Islet precursor cell (in vitro differentiated cells): ENCODE measurements at regions not wholly inside any gene's neighbourhood (a gene's known extent, or its start where the extent isn't known, plus 50 kb on each side); places are given as distances from the start of the nearest gene placed in this dataset.
"Not testable (repeated sequence)": the region's sequence is repeated elsewhere in the genome, so short reads cannot be mapped to it uniquely, and the experiment has no call there.

Experiments used
- DNase-seq: peaks from one replicate; pipeline ENCODE4 v3.0.0-alpha.2; 2018

DNA sequence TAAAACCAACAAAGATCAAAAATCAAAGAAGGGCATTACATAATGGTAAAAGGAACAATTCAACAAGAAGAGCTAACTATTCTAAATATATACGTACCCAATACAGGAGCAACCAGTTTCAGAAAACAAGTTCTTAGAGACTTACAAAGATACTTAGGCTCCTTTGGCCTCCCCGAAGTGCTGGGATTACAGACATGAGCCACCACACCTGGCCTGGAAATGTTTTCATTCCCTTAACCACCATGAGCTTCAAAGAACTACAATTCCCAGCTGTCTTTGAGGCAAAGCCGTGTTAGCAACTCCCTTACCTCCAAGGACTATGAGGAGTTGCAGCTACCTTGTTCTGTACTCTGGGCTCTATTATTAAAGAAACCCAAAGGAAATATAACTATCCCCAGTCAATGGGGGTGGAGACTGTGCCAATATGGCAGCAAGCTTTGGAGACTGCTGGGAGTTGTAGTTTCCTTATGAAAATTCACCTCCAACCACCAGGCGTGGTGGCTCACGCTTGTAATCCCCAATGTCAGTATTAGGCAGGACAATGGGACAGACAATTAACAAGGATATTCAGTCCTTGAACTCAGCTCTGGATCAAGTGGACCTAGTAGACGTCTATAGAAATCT lies 893.9 kb downstream of the SLC6A15 start:
- DNase-seq = not testable (repeated sequence)

- no peak for DNase-seq
Measured at GRCh38 chr12:84016956-84017355, 895.6 kb downstream of the SLC6A15 start.

- no peak for DNase-seq
Measured at GRCh38 chr12:83997423-83997822, 915.2 kb downstream of the SLC6A15 start.

DNA sequence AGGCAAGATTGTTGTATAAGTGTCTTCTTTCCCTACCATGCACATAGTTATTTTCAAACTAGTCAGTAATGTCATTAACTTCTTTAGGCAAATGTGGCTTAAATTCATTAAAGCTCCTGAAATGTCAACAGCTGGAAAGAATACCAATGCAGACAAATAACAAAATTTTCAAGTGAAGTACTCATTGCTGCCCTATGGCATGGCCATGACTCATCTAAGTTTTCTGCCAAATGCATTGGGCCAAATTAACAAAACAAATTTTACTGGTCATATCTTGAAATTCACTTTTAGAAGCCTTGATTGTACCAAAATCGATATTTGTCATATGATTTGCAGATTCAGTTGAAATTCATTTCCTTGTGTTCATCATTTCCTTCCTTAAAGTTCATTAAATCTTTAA lies 915.9 kb downstream of the SLC6A15 start:
- no peak for DNase-seq

- DNase-seq = no peak
Measured at GRCh38 chr12:83985084-83985483, 927.5 kb downstream of the SLC6A15 start.

DNA sequence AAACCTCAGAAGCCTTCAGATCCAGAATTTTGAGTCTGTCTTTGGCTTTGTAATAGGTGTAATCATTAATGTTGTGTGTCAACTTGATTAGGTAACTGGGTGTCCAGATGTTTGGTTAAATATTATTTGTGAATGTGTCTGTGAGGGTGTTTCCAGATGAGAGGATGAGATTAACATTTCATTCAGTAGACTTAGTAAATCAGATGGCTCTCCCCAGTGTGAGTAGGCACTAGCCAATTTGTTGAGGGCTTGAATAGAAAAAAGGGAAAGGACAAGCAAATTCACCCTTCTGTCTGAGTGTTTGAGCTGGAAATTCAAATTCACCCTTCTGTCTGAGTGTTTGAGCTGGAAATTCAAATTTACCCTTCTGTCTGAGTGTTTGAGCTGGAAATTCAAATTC lies 932.2 kb downstream of the SLC6A15 start:
- no peak for DNase-seq

- no peak for DNase-seq
Measured at GRCh38 chr12:83979785-83980184, 932.8 kb downstream of the SLC6A15 start.

GRCh38 chr12:83971781-83972180 lies 940.8 kb downstream of the SLC6A15 start:
- DNase-seq = no peak

DNA sequence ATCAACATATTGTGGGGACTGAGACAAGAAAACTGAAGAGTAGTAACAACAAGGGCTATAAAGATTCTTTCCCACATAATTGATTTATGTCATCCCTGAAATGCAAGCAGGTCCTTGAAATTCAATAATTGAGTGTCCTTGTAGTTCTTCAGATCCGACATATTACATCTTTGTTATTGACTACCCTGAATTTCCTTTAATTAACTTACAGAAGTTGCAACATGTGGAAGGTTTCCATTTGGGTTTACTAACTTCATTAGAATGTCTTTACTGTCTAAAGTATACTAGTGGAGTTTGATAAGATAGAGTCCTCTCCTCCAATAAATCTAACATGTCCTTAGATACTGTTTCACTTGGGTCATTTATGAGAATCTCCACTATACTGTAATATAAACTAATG lies 951.8 kb downstream of the SLC6A15 start:
- DNase-seq = no peak

GRCh38 chr12:83958997-83959396 lies 953.6 kb downstream of the SLC6A15 start:
- no peak for DNase-seq

DNA sequence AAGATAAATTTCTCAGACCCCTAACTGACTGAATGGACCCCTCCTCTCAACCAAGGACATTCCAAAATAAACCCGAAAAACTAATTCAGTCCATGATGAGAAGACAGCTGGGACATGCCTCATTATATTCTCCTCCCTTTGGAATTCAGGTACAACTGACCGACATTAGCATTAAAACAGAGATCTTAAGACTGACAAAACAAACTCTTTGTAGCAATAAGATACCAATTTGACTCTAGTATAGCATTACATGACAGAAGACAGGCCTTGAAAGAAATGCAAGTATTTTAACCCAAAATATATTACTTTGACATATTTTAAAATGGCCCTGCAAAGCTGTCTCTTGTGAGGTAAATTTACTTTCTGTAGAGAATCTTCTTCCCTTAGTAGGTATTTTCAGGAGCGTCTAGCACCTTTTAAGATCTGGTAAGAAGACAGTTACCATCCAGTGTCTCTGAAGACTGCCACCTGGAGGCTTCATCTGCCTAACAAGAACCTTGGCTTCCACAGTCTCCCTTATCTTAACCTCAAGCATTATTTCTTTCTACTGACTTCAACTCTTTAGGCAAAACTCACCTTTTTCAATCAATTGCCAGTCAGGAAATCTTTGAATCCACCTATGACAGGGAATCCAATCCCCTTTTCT lies 957.5 kb downstream of the SLC6A15 start:
- no peak for DNase-seq

GRCh38 chr12:83954071-83954789 lies 958.4 kb downstream of the SLC6A15 start:
- no peak for DNase-seq

- no peak for DNase-seq
Measured at GRCh38 chr12:83945871-83946270, 966.7 kb downstream of the SLC6A15 start.

GRCh38 chr12:83939718-83940117 lies 972.9 kb downstream of the SLC6A15 start:
- DNase-seq = no peak

GRCh38 chr12:83933615-83934014 lies 979.0 kb downstream of the SLC6A15 start:
- no peak for DNase-seq

- DNase-seq = no peak
Measured at GRCh38 chr12:83932011-83932410, 980.6 kb downstream of the SLC6A15 start.

DNA sequence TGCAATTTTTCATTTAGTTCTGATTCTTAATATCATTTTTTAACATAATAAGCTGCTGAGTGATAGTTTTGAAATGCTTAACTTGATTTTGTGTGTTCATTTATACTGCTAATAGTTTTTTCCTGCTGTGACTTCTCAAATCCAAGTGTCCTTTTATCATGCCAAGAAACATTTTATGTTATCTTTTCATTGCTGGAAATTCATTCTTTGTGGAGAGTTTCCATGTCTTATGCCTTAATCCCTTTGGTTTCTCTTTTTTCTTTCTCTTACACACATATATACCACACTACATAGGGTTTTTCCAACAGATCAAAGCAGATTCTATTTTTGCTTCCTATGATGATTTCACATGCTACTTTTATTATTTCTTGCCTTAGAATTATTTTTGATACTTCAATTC lies 981.1 kb downstream of the SLC6A15 start:
- no peak for DNase-seq

GRCh38 chr12:83929792-83930191 lies 982.8 kb downstream of the SLC6A15 start:
- not testable (repeated sequence) for DNase-seq

- no peak for DNase-seq
Measured at GRCh38 chr12:83920821-83921547, 991.6 kb downstream of the SLC6A15 start.

DNA sequence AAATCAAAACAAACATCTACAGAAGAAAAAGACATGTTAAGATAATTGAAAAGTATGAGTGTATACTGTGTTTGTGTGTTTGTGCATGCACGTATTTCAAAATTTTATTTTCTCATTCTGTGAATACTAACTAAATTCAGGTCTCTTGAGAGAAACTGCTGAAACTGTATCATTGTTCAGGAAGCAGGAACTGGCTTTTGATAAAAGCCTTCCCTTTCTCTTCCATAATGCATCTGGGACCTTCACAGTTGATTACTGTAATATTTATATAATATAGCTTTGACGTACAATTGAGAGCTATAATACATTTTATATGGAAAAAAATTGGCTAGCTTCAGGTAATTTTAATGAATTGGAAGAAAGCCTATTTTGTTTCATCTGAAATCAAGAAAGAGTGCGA lies 993.5 kb downstream of the SLC6A15 start:
- no peak for DNase-seq

DNA sequence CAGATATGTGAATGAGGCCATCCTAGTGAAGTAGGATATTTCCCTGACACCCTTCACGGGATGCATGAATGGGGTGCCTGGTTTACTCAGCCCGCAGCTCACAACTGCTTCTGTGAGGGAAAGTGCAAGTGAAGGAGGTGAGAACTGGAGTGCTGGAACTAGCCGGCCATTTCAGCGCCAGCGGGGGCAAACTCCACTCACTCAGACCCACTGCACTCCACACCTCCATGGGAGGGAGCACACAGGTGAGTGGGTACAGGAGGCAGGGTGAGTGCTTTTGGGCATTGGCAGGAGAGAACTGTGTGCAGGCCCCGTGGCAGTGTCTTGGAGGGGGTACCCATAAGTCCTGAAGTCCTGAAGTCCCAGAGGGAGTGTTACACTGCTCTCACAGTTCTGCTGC lies 1008.4 kb downstream of the SLC6A15 start:
- no peak for DNase-seq

- no peak for DNase-seq
Measured at GRCh38 chr12:83896416-83896815, 1016.2 kb downstream of the SLC6A15 start.

GRCh38 chr12:83893101-83893500 lies 1019.5 kb downstream of the SLC6A15 start:
- no peak for DNase-seq

DNA sequence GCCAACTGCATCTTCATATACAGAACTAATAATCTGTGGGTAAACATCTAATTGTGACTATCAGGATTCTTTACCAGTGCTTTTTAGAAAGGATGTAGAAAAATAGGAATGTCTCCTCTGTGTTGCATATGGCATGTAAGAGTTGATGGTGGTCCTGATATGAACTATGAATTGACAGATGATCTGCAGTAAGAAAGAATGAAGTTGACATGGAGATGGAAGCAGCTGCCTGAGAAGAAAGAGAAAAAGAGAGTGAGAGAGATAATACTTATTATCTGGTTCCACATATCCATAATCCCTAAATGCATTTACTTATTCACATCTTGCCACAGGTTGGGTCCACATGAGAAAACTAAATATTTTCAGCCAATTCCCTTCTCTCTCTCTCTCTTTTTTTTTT lies 1022.9 kb downstream of the SLC6A15 start:
- no peak for DNase-seq
